MM.1S (cell line): ENCODE measurements at regions not wholly inside any gene's neighbourhood (a gene's known extent, or its start where the extent isn't known, plus 50 kb on each side); places are given as distances from the start of the nearest gene placed in this dataset.

ENCODE experiments used
- DNase-seq: peaks from one replicate; pipeline ENCODE4 v3.0.0-alpha.2; 2015
- H2AFZ ChIP-seq: fragments of 300-600 bp; sonication (generic); 2 replicates; pipeline ENCODE4 v1.6.0; 2016; ENCODE audit warnings: antibody characterized with exemption, low read length
- H3F3A ChIP-seq: fragments of 300-600 bp; sonication (generic); 2 replicates; pipeline ENCODE4 v1.6.1; 2016; ENCODE audit warnings: mild to moderate bottlenecking, antibody characterized with exemption, low read length, moderate library complexity, mixed read lengths; ENCODE audit not compliant: insufficient read depth
- H3K27ac ChIP-seq: fragments of 300-600 bp; sonication (generic); 2 replicates; pipeline ENCODE4 v1.5.1; 2016; ENCODE audit warnings: mild to moderate bottlenecking, low read length
- H3K27me3 ChIP-seq: fragments of 300-600 bp; sonication (generic); replicated peaks from 2 replicates; pipeline ENCODE4 v1.6.0; 2016; ENCODE audit warnings: low read length; ENCODE audit not compliant: insufficient read depth
- H3K36me3 ChIP-seq: fragments of 300-600 bp; sonication (generic); replicated peaks from 2 replicates; pipeline ENCODE4 v1.6.1; 2016; ENCODE audit warnings: mild to moderate bottlenecking, low read length, mixed read lengths; ENCODE audit not compliant: insufficient read depth
- H3K4me1 ChIP-seq: fragments of 300-600 bp; sonication (generic); 2 replicates; pipeline ENCODE4 v1.6.1; 2016; ENCODE audit warnings: low read length, mixed read lengths
- H3K4me2 ChIP-seq: fragments of 300-600 bp; sonication (generic); 2 replicates; pipeline ENCODE4 v1.6.0; 2016; ENCODE audit warnings: low read depth, low read length
- H3K4me3 ChIP-seq: fragments of 300-600 bp; sonication (generic); 2 replicates; pipeline ENCODE4 v1.5.1; 2016; ENCODE audit warnings: low read length, mixed read lengths
- H3K79me2 ChIP-seq: fragments of 300-600 bp; sonication (generic); 2 replicates; pipeline ENCODE4 v1.6.1; 2016; ENCODE audit warnings: mixed run types, low read length, mixed read lengths
- H3K9ac ChIP-seq: fragments of 300-600 bp; sonication (generic); 2 replicates; pipeline ENCODE4 v1.6.1; 2016; ENCODE audit warnings: low read length, mixed read lengths
- H3K9me2 ChIP-seq: fragments of 300-600 bp; sonication (generic); replicated peaks from 2 replicates; pipeline ENCODE4 v1.6.1; 2016; ENCODE audit warnings: mild to moderate bottlenecking, low read length, mixed read lengths; ENCODE audit not compliant: insufficient read depth
- H3K9me3 ChIP-seq: fragments of 300-600 bp; sonication (generic); replicated peaks from 2 replicates; pipeline ENCODE4 v1.6.1; 2016; ENCODE audit warnings: mild to moderate bottlenecking, low read length, mixed read lengths; ENCODE audit not compliant: insufficient read depth
- H4K20me1 ChIP-seq: fragments of 300-600 bp; sonication (generic); 2 replicates; pipeline ENCODE4 v1.6.1; 2016; ENCODE audit warnings: mild to moderate bottlenecking, low read length, moderate library complexity, mixed read lengths; ENCODE audit not compliant: insufficient read depth
- CTCF ChIP-seq: fragments of 300-600 bp; sonication (generic); IDR thresholded peaks from 2 replicates; pipeline ENCODE4 v1.5.1; 2016; ENCODE audit warnings: antibody characterized with exemption, low read length, mixed read lengths
- EZH2 ChIP-seq: fragments of 300-600 bp; sonication (generic); optimal IDR thresholded peaks from 2 replicates; pipeline ENCODE3; 2017; ENCODE audit warnings: low read depth, mild to moderate bottlenecking, antibody characterized with exemption, low read length, mixed read lengths
- EZH2phosphoT487 ChIP-seq: fragments of 300-600 bp; sonication (generic); IDR thresholded peaks from 2 replicates; pipeline ENCODE4 v1.6.1; 2018; ENCODE audit warnings: antibody characterized with exemption, low read length

- Histone ChIP-seq H2AFZ (no peak overlapping the region), H3K4me1 (no peaks in the 10 kb centered on the region), H3K79me2 (no peaks in the 10 kb centered on the region), H3K9ac (no peak overlapping the region), H3K4me3 (no peak overlapping the region), H3K27me3 (no peaks in the 10 kb centered on the region), H3K27ac (no peak overlapping the region), H4K20me1 (no peaks in the 10 kb centered on the region), H3F3A (no peaks in the 10 kb centered on the region), H3K9me3 (no peaks in the 10 kb centered on the region), H3K4me2 (no peak overlapping the region), H3K36me3 (no peaks in the 10 kb centered on the region), H3K9me2 (no peaks in the 10 kb centered on the region)
- no peak for TF ChIP-seq EZH2
- no peak for TF ChIP-seq CTCF
- TF ChIP-seq EZH2phosphoT487: no peak
- no peak for DNase-seq
Measured at GRCh38 chr5:85843535-85843934, 774.2 kb upstream of the COX7C start.

GRCh38 chr5:85849411-85849810 lies 768.3 kb upstream of the COX7C start:
- no peak for DNase-seq
- H3K4me2 ChIP-seq: no peak overlapping the region
- H4K20me1 ChIP-seq: no peaks in the 10 kb centered on the region
- H3F3A ChIP-seq: no peaks in the 10 kb centered on the region
- H3K9me2 ChIP-seq: no peaks in the 10 kb centered on the region
- no peaks in the 10 kb centered on the region for H3K79me2 ChIP-seq
- no peak overlapping the region for H3K27ac ChIP-seq
- no peaks in the 10 kb centered on the region for H3K4me1 ChIP-seq
- TF ChIP-seq EZH2phosphoT487: no peak
- TF ChIP-seq EZH2: no peak
- no peak for TF ChIP-seq CTCF
- H3K9ac ChIP-seq: no peak overlapping the region
- no peaks in the 10 kb centered on the region for H3K27me3 ChIP-seq
- H3K4me3 ChIP-seq: no peak overlapping the region
- no peaks in the 10 kb centered on the region for H3K36me3 ChIP-seq
- no peaks in the 10 kb centered on the region for H3K9me3 ChIP-seq
- H2AFZ ChIP-seq: no peak overlapping the region

- H3K4me3 ChIP-seq: no peak overlapping the region
- H3K4me1 ChIP-seq: no peaks in the 10 kb centered on the region
- H3K36me3 ChIP-seq: no peaks in the 10 kb centered on the region
- no peaks in the 10 kb centered on the region for H3K27me3 ChIP-seq
- no peaks in the 10 kb centered on the region for H3K9me3 ChIP-seq
- TF ChIP-seq EZH2 (no peak), CTCF (no peak), EZH2phosphoT487 (no peak)
- no peak overlapping the region for H3K9ac ChIP-seq
- DNase-seq: no peak
- no peaks in the 10 kb centered on the region for H3F3A ChIP-seq
- no peaks in the 10 kb centered on the region for H4K20me1 ChIP-seq
- H3K27ac ChIP-seq: no peak overlapping the region
- no peak overlapping the region for H2AFZ ChIP-seq
- no peaks in the 10 kb centered on the region for H3K9me2 ChIP-seq
- no peak overlapping the region for H3K4me2 ChIP-seq
- H3K79me2 ChIP-seq: no peaks in the 10 kb centered on the region
Measured at GRCh38 chr5:85865296-85865695, 752.4 kb upstream of the COX7C start.
